GM06990 (cell line): ENCODE measurements at regions not wholly inside any gene's neighbourhood (a gene's known extent, or its start where the extent isn't known, plus 50 kb on each side); places are given as distances from the start of the nearest gene placed in this dataset.

Experiments used
- DNase-seq: peaks from one replicate; pipeline ENCODE4 v3.0.0-alpha.2; 2011; ENCODE audit not compliant: insufficient read length; ENCODE audit errors: extremely low read depth
- H3K27me3 ChIP-seq: replicated peaks from 2 replicates; pipeline ENCODE4 v1.6.0; 2011; ENCODE audit warnings: low read length; ENCODE audit not compliant: control insufficient read depth, insufficient read depth
- H3K36me3 ChIP-seq: 2 replicates; pipeline ENCODE4 v1.5.1; 2011; ENCODE audit warnings: low read length; ENCODE audit not compliant: control insufficient read depth, insufficient read depth
- H3K4me3 ChIP-seq: replicated peaks from 2 replicates; pipeline ENCODE4 v1.5.1; 2011; ENCODE audit warnings: low read depth, mild to moderate bottlenecking, control low read depth, low read length
- CTCF ChIP-seq: IDR thresholded peaks from 2 replicates; pipeline ENCODE4 v1.5.1; 2011; ENCODE audit warnings: low read length, control low read depth, mild to moderate bottlenecking, inconsistent platforms; ENCODE audit not compliant: insufficient read depth, poor library complexity, severe bottlenecking

- Histone ChIP-seq H3K36me3 (no peaks in the 10 kb centered on the region), H3K4me3 (no peak overlapping the region), H3K27me3 (no peaks in the 10 kb centered on the region)
- TF ChIP-seq CTCF = no peak
- DNase-seq = no peak
Observed at GRCh38 chr3:145368748-145369147, 792.2 kb downstream of the PLOD2 start.

- no peak for DNase-seq
- H3K4me3 ChIP-seq = no peak overlapping the region
- no peaks in the 10 kb centered on the region for H3K27me3 ChIP-seq
- H3K36me3 ChIP-seq = no peaks in the 10 kb centered on the region
- no peak for TF ChIP-seq CTCF
Observed at GRCh38 chr3:145370870-145371269, 790.1 kb downstream of the PLOD2 start.

- no peaks in the 10 kb centered on the region for H3K27me3 ChIP-seq
- H3K36me3 ChIP-seq = no peaks in the 10 kb centered on the region
- no peak for DNase-seq
- no peak overlapping the region for H3K4me3 ChIP-seq
- no peak for TF ChIP-seq CTCF
Observed at GRCh38 chr3:145377301-145377700, 783.7 kb downstream of the PLOD2 start.

GRCh38 chr3:145383416-145383815 lies 777.6 kb downstream of the PLOD2 start:
- no peaks in the 10 kb centered on the region for H3K27me3 ChIP-seq
- no peak for DNase-seq
- no peak overlapping the region for H3K4me3 ChIP-seq
- H3K36me3 ChIP-seq = no peaks in the 10 kb centered on the region
- no peak for TF ChIP-seq CTCF

GRCh38 chr3:145384307-145384706 lies 776.7 kb downstream of the PLOD2 start:
- no peak for TF ChIP-seq CTCF
- no peaks in the 10 kb centered on the region for H3K36me3 ChIP-seq
- no peak for DNase-seq
- no peaks in the 10 kb centered on the region for H3K27me3 ChIP-seq
- no peak overlapping the region for H3K4me3 ChIP-seq

GRCh38 chr3:145387211-145387610 lies 773.8 kb downstream of the PLOD2 start:
- Histone ChIP-seq H3K4me3 (no peak overlapping the region), H3K36me3 (no peaks in the 10 kb centered on the region), H3K27me3 (no peaks in the 10 kb centered on the region)
- no peak for DNase-seq
- no peak for TF ChIP-seq CTCF
